ENCODE measurements at regions not wholly inside any gene's neighbourhood (a gene's known extent, or its start where the extent isn't known, plus 50 kb on each side); places are given as distances from the start of the nearest gene placed in this dataset.

GRCh38 chr2:60614319-60614718 lies 60.9 kb upstream of the BCL11A start (continued):
- TF ChIP-seq MYB (IDR thresholded peaks at IDR 0.05; ENCODE audit: borderline replicate concordance, low read depth, low read length) (no peak), FOS (IDR thresholded peaks at IDR 0.05; ENCODE audit: borderline replicate concordance, extremely low read depth, insufficient read length) (no peak), NFXL1 (IDR thresholded peaks at IDR 0.05; ENCODE audit: borderline replicate concordance) (no peak), BACH1 (IDR thresholded peaks at IDR 0.05; ENCODE audit: borderline replicate concordance) (no peak), KDM1A (IDR thresholded peaks at IDR 0.05; ENCODE audit: borderline replicate concordance) (no peak), PBX3 (IDR thresholded peaks at IDR 0.05; ENCODE audit: insufficient replicate concordance, low read depth, low read length) (no peak)

- Histone ChIP-seq H3K36me3 (ENCODE audit: control insufficient read depth in 2 of 2, insufficient read depth in 2 of 2, low read length in 1 of 2) (no peaks in the 10 kb centered on the region), H4K20me1 (ENCODE audit: control insufficient read depth, insufficient read depth) (no peaks in the 10 kb centered on the region), H3K27me3 (replicated peaks in 1 of 2; ENCODE audit: control insufficient read depth in 2 of 2, insufficient read depth in 2 of 2, low read length in 1 of 2) (no peaks in the 10 kb centered on the region; a peak in 2 of 4 replicates), H3K4me1 (ENCODE audit: control insufficient read depth, insufficient read depth, low read length) (no peaks in the 10 kb centered on the region), H3K4me2 (ENCODE audit: control insufficient read depth, insufficient read depth) (no peak overlapping the region), H3K9ac (ENCODE audit: control insufficient read depth, insufficient read depth, low read length) (no peak overlapping the region), H3K27ac (ENCODE audit: control insufficient read depth, insufficient read depth) (no peak overlapping the region), H3K4me3 (no peak overlapping the region), H3K79me2 (ENCODE audit: control insufficient read depth, insufficient read depth, low read length) (no peaks in the 10 kb centered on the region), H3K9me3 (replicated peaks; ENCODE audit: control insufficient read depth, insufficient read depth, low read length) (no peaks in the 10 kb centered on the region), H2AFZ (ENCODE audit: control insufficient read depth, low read depth, low read length) (no peak overlapping the region)
- no peak for FAIRE-seq
- ChIA-PET CTCF (interaction anchor here (0.6 to 0.8 kb wide), 3 partner anchors 62 to 1591 kb away, joined by 3 to 6 read pairs (median 3); no protein-coding TSS in a partner anchor), POLR2A (no interaction called here), RAD21 (ENCODE audit: unreplicated experiment) (no interaction called here), SMC1A (ENCODE audit: uncharacterized antibody, unreplicated experiment) (no interaction called here)
- DNase-seq (ENCODE audit: low read depth, low spot score): no peak
- 31% methylated on average over 7 of the region's 7 CpGs for WGBS (ENCODE audit: insufficient coverage, insufficient replicate concordance, low lambda C conversion rate, missing lambda C conversion rate)
- intact Hi-C loops (cut with micrococcal nuclease; ENCODE audit: unreplicated experiment) (no loop called here), in situ Hi-C loops (cut with MboI) (no loop called here)
- BruUV-seq (replicated peaks): no TSS peak
- no peak for ATAC-seq
- TF ChIP-seq BCLAF1 (IDR thresholded peaks at IDR 0.05): no peak
- no peak for TF ChIP-seq IKZF2 (IDR thresholded peaks at IDR 0.05)
- no peak for TF ChIP-seq NR2C1 (IDR thresholded peaks at IDR 0.05)
- TF ChIP-seq EED (IDR thresholded peaks at IDR 0.05; ENCODE audit: low read depth): no peak
- no peak for TF ChIP-seq CHD1 (IDR thresholded peaks at IDR 0.05; ENCODE audit: low read depth, low read length)
- no peak for TF ChIP-seq SKIL (IDR thresholded peaks at IDR 0.05; ENCODE audit: low read depth, poor library complexity, severe bottlenecking)
- TF ChIP-seq ESRRA (IDR thresholded peaks at IDR 0.05; ENCODE audit: low read length): no peak
- no peak for TF ChIP-seq TBL1XR1 (IDR thresholded peaks at IDR 0.05; ENCODE audit: low read depth, low read length)
- no peak for TF ChIP-seq ATF2 (IDR thresholded peaks at IDR 0.05; ENCODE audit: low read length)
- no peak for TF ChIP-seq RUNX3 (IDR thresholded peaks at IDR 0.05; ENCODE audit: low read length)
These were observed 68.4 kb upstream of the BCL11A start for GRCh38 chr2:60621688-60622429.

Measured in GM12878 (cell line).